Ovary (tissue), 7 donors: ENCODE measurements at regions not wholly inside any gene's neighbourhood (a gene's known extent, or its start where the extent isn't known, plus 50 kb on each side); places are given as distances from the start of the nearest gene placed in this dataset.

Source experiments
- DNase-seq, 5 donors: peaks; one replicate each; pipeline ENCODE4 v3.0.0-alpha.2; 2019 to 2020
- H3K27ac ChIP-seq, 2 donors: fragments of 200-600 bp; one replicate each; pipeline versions ENCODE4 v1.5.1 to v1.8.0; 2019 to 2022
- H3K27me3 ChIP-seq: fragments of 200-600 bp; one replicate; pipeline ENCODE4 v1.8.0; 2022
- H3K36me3 ChIP-seq: fragments of 200-600 bp; sonication (generic); one replicate; pipeline ENCODE4 v1.5.1; 2019
- H3K4me1 ChIP-seq: one replicate; pipeline ENCODE4 v1.8.1; 2013; ENCODE audit warnings: mild to moderate bottlenecking, moderate library complexity; ENCODE audit not compliant: insufficient read depth
- H3K4me3 ChIP-seq: fragments of 200-600 bp; sonication (generic); one replicate; pipeline ENCODE4 v1.5.1; 2017
- H3K9me3 ChIP-seq, 2 donors: fragments of 200-600 bp in 1 of 2; sonication (generic) in 1 of 2; one replicate each; pipeline versions ENCODE4 v1.5.1 to v1.8.1; 2013 to 2019; ENCODE audit warnings: mild to moderate bottlenecking in 1 of 2, moderate library complexity in 1 of 2
- EP300 ChIP-seq: sonication (generic); formaldehyde crosslinking; IDR thresholded peaks from one replicate; pipeline ENCODE4 v1.6.1; 2017; ENCODE audit warnings: antibody characterized with exemption
- POLR2A ChIP-seq: fragments of 450-650 bp; IDR thresholded peaks from one replicate; pipeline ENCODE4 v1.6.1; 2017; ENCODE audit warnings: antibody characterized with exemption, mild to moderate bottlenecking, moderate library complexity
- WGBS, 3 donors: extraction: QIAGEN DNeasy Blood & Tissue Kit in 1 of 3; methylation state at CpG; one replicate each; pipeline versions ENCODE4 v1.1.5 to v1.1.7; 2013 to 2017; 5-methylcytosine and 5-hydroxymethylcytosine counted together
- intact Hi-C, 4 donors: fragments of 100-400 bp; cut with DNase I; formaldehyde crosslinking; loops; one replicate each; pipeline versions ENCODE4 v1.11.0 to v1.15.1; 2022 to 2023
- TF ChIP-seq, protein P1 (sequence below), 3 donors: fragments of 450-650 bp in 2 of 3; fragments of 200-600 bp in 1 of 3; IDR thresholded peaks; one replicate each; pipeline versions ENCODE4 v1.5.1 to v1.8.0; 2016 to 2022; ENCODE audit warnings: antibody characterized with exemption in 3 of 3, mild to moderate bottlenecking in 1 of 3
- donor health status: DM: no; HTN: no; CAD: no; lungs with moderate emphysema.
- donor health status: DM: no; HTN: no; CAD: no.
- donor health status: Bipolar disorder and iron deficiency.
- donor health status: DM: no; HTN: no; CAD: no.
- donor health status: DM: yes; HTN: yes; CAD: no.

DNA sequence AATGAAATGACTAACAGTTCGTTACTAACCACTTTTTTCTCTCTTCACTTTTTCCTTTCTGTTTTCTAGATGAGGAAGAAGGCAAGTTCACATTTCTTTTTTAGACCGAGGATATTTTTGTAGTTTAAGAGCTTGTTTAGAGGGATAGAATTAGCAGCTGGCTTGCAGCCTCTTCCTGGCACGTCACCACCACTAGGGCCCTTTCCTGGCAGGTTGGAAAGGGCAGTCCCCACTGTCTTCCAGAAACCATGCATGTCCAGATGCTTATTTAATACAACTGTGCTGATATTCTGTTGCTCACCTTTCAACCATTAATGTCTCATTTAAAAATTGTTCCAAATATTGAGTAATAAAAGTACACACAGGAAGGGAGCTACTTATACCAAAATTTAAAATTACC lies 209.5 kb upstream of the PACRGL start:
- Histone ChIP-seq H3K27me3 (no peaks in the 10 kb centered on the region), H3K36me3 (no peaks in the 10 kb centered on the region), H3K4me3 (no peak overlapping the region), H3K27ac (no peak overlapping the region), H3K9me3 (no peaks in the 10 kb centered on the region), H3K4me1 (peaks cover 2% of the 10 kb centered on the region)
- WGBS, 3 donors: 42 to 49% (median 43%) methylated on average over 3 of the region's 3 CpGs
- DNase-seq: no peak
- intact Hi-C loops: no loop called here
- TF ChIP-seq POLR2A (no peak), EP300 (no peak)
- TF ChIP-seq, protein P1, sequence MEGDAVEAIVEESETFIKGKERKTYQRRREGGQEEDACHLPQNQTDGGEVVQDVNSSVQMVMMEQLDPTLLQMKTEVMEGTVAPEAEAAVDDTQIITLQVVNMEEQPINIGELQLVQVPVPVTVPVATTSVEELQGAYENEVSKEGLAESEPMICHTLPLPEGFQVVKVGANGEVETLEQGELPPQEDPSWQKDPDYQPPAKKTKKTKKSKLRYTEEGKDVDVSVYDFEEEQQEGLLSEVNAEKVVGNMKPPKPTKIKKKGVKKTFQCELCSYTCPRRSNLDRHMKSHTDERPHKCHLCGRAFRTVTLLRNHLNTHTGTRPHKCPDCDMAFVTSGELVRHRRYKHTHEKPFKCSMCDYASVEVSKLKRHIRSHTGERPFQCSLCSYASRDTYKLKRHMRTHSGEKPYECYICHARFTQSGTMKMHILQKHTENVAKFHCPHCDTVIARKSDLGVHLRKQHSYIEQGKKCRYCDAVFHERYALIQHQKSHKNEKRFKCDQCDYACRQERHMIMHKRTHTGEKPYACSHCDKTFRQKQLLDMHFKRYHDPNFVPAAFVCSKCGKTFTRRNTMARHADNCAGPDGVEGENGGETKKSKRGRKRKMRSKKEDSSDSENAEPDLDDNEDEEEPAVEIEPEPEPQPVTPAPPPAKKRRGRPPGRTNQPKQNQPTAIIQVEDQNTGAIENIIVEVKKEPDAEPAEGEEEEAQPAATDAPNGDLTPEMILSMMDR (IDR thresholded peaks at IDR 0.05): no peak

DNA sequence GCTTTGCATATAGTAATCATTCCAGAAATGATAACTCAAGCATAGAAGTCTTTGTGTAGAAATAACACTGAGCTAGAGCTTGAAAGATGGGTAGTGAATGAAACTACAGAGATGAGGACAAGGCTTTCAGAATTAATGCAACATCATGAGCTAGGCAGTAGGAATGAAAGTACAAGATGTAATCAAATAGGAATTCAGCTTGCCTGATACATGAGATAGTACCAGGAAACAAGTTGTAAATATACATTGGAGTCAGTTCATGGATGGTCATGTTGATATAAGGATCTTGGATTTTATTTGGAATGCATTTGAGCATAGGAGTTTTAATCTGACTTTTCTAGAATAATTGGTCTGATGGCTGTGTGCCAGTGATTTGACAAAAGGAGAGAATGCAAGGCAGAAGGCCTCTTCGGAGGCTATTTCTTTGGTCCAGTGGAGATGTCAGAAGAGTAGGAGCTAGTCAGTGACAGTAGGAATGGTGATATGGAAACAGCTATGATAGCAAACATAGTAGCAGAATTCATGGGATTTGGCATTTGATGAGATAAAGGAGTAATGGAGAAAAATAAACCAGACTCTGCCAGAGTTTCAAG lies 206.4 kb upstream of the PACRGL start:
- TF ChIP-seq, protein P1 (IDR thresholded peaks at IDR 0.05): no peak
- no peak for TF ChIP-seq EP300
- TF ChIP-seq POLR2A: no peak
- intact Hi-C loops: no loop called here
- Histone ChIP-seq H3K36me3 (no peaks in the 10 kb centered on the region), H3K4me1 (no peaks in the 10 kb centered on the region), H3K27me3 (no peaks in the 10 kb centered on the region), H3K9me3 (no peaks in the 10 kb centered on the region), H3K27ac (no peak overlapping the region), H3K4me3 (no peak overlapping the region)
- WGBS, 3 donors: 89 to 93% (median 89%) methylated on average over 1 of the region's 1 CpG
- no peak for DNase-seq

DNA sequence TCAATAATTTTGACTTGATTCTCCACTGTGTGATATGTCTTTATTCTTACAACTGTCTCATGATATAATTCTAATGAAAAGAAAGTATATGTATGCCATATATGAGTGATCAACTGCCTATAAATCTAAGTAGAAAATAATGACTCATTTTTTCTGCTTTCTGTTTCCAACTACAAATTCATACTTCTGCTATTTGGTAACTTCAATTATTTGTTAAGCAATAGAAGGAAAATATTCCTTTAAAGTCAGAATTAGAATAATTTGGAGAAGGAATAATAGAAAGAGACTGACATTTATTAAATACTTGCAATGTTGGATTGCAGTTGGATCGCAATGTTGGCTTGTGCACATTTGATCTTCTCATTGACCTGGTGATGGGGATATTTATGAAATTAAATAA lies 204.2 kb upstream of the PACRGL start:
- WGBS, 3 donors: 91 to 94% (median 92%) methylated on average over 1 of the region's 1 CpG
- intact Hi-C loops: no loop called here
- no peaks in the 10 kb centered on the region for H3K27me3 ChIP-seq

DNA sequence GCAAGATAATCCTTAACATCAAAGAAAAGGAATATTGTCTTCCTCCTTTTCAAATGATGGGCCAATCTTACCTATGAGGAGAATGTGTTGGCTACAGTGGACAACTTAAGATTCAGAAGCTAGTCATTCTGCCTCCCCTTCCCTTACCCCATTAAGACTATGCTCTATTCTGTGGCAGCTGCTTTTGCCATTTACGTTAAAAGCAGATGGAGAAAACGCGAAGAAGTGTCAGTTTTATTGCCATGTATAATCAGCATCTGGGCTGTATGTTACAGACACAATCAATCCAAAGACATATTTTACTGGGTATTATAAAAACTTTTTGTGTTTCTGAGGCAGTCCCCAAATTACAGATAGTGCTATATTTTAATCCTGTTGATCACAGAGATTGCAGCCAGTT lies 196.1 kb upstream of the PACRGL start:
- intact Hi-C loops: no loop called here
- Histone ChIP-seq H3K27ac (no peak overlapping the region), H3K4me1 (no peaks in the 10 kb centered on the region), H3K4me3 (no peak overlapping the region), H3K36me3 (no peaks in the 10 kb centered on the region), H3K9me3 (no peaks in the 10 kb centered on the region), H3K27me3 (no peaks in the 10 kb centered on the region)
- DNase-seq: no peak
- 74 to 84% (median 76%) methylated on average over 3 of the region's 3 CpGs for whole genome bisulfite sequencing, 3 donors
- TF ChIP-seq POLR2A (no peak), EP300 (no peak)
- TF ChIP-seq, protein P1 (IDR thresholded peaks at IDR 0.05): no peak

More for the DNA sequence above, 204.2 kb upstream of the PACRGL start:
- Histone ChIP-seq H3K4me3 (no peak overlapping the region), H3K4me1 (no peaks in the 10 kb centered on the region), H3K9me3 (no peaks in the 10 kb centered on the region), H3K36me3 (no peaks in the 10 kb centered on the region), H3K27ac (no peak overlapping the region)
- TF ChIP-seq EP300 (no peak), POLR2A (no peak)
- TF ChIP-seq, protein P1 (IDR thresholded peaks at IDR 0.05): no peak
- no peak for DNase-seq
